ENCODE measurements at regions not wholly inside any gene's neighbourhood (a gene's known extent, or its start where the extent isn't known, plus 50 kb on each side); places are given as distances from the start of the nearest gene placed in this dataset.

DNA sequence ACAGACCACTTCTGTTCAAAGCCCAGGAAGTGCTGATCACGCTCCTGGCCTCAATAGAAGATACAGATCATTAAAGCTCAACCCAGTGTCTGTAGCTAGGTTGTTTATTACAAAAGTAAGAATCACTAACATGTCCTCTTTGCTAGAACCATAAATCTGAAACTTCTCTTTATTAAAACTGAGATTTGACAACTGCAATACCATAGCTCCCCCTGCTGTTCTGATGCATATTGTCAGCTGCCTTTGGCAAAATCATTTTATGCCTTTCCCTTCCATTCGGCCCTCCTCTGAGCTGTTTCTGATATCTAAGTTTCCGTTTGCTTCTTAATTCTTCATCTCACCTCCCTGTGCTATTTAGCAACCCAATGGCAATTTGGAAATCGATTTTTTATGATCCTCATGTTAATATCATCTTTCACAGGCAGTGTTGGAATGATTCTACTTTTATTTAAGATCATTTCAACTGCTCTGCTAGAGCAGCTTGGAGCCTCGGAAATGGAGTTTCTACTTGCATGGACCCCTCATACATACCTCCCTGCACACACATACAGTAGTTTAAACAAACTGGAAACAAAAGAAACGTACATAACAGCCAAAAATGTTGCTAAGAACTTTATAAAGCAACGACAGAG, 998.8 kb downstream of the MAT2B start:
- TF ChIP-seq, protein P1, sequence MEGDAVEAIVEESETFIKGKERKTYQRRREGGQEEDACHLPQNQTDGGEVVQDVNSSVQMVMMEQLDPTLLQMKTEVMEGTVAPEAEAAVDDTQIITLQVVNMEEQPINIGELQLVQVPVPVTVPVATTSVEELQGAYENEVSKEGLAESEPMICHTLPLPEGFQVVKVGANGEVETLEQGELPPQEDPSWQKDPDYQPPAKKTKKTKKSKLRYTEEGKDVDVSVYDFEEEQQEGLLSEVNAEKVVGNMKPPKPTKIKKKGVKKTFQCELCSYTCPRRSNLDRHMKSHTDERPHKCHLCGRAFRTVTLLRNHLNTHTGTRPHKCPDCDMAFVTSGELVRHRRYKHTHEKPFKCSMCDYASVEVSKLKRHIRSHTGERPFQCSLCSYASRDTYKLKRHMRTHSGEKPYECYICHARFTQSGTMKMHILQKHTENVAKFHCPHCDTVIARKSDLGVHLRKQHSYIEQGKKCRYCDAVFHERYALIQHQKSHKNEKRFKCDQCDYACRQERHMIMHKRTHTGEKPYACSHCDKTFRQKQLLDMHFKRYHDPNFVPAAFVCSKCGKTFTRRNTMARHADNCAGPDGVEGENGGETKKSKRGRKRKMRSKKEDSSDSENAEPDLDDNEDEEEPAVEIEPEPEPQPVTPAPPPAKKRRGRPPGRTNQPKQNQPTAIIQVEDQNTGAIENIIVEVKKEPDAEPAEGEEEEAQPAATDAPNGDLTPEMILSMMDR (IDR thresholded peaks at IDR 0.05) = peak in 6 of 7 experiments; percentile 60 to 86 (median 82)
- TF ChIP-seq POLR2A (IDR thresholded peaks at IDR 0.05) = no peak
